NK-92 treated with Interleukin-12 subunit alpha and Interleukin-12 subunit beta, amount 100 ng/mL, for 24 hours (cell line): ENCODE measurements at regions not wholly inside any gene's neighbourhood (a gene's known extent, or its start where the extent isn't known, plus 50 kb on each side); places are given as distances from the start of the nearest gene placed in this dataset.

Experiments
- DNase-seq: peaks from one replicate; lab custom pipeline; 2025; lab: John Stamatoyannopoulos, UW

- no peak for DNase-seq
Measured at GRCh38 chr4:22336822-22337221, 179.0 kb downstream of the ADGRA3 start.

GRCh38 chr4:22334155-22334554 lies 181.7 kb downstream of the ADGRA3 start:
- DNase-seq: no peak

GRCh38 chr4:22324422-22324821 lies 191.4 kb downstream of the ADGRA3 start:
- DNase-seq: no peak

GRCh38 chr4:22323691-22324090 lies 192.2 kb downstream of the ADGRA3 start:
- DNase-seq: no peak

GRCh38 chr4:22322996-22323395 lies 192.9 kb downstream of the ADGRA3 start:
- no peak for DNase-seq

- no peak for DNase-seq
Measured at GRCh38 chr4:22315628-22316027, 200.2 kb downstream of the ADGRA3 start.

- DNase-seq: no peak
Measured at GRCh38 chr4:22313976-22314375, 201.9 kb downstream of the ADGRA3 start.

GRCh38 chr4:22312113-22312512 lies 203.8 kb downstream of the ADGRA3 start:
- DNase-seq: no peak

- DNase-seq: no peak
Measured at GRCh38 chr4:22301253-22301652, 214.6 kb downstream of the ADGRA3 start.

- no peak for DNase-seq
Measured at GRCh38 chr4:22299678-22300077, 216.2 kb downstream of the ADGRA3 start.

GRCh38 chr4:22287631-22288030 lies 228.2 kb downstream of the ADGRA3 start:
- DNase-seq: no peak

GRCh38 chr4:22268350-22269025 lies 247.4 kb downstream of the ADGRA3 start:
- no peak for DNase-seq

GRCh38 chr4:22264261-22264660 lies 251.6 kb downstream of the ADGRA3 start:
- DNase-seq: no peak

- no peak for DNase-seq
Measured at GRCh38 chr4:22253431-22253830, 262.4 kb downstream of the ADGRA3 start.

GRCh38 chr4:22246847-22247246 lies 269.0 kb downstream of the ADGRA3 start:
- DNase-seq: no peak

GRCh38 chr4:22245294-22245693 lies 270.6 kb downstream of the ADGRA3 start:
- no peak for DNase-seq

GRCh38 chr4:22241415-22241814 lies 274.5 kb downstream of the ADGRA3 start:
- no peak for DNase-seq

- DNase-seq: no peak
Measured at GRCh38 chr4:22240814-22241213, 275.1 kb downstream of the ADGRA3 start.

- no peak for DNase-seq
Measured at GRCh38 chr4:22238742-22239141, 277.1 kb downstream of the ADGRA3 start.

- DNase-seq: peak; percentile 1
Measured at GRCh38 chr4:22237846-22238494, 277.9 kb downstream of the ADGRA3 start.

- peak; percentile 31 for DNase-seq
Measured at GRCh38 chr4:22237155-22237751, 278.6 kb downstream of the ADGRA3 start.

GRCh38 chr4:22235698-22236097 lies 280.2 kb downstream of the ADGRA3 start:
- DNase-seq: no peak

- DNase-seq: no peak
Measured at GRCh38 chr4:22233230-22233629, 282.6 kb downstream of the ADGRA3 start.
